Mesendoderm (in vitro differentiated cells): ENCODE measurements at regions not wholly inside any gene's neighbourhood (a gene's known extent, or its start where the extent isn't known, plus 50 kb on each side); places are given as distances from the start of the nearest gene placed in this dataset.

Source experiments
- DNase-seq: peaks from one replicate; pipeline ENCODE4 v3.0.0; 2013
- H2AK5ac ChIP-seq: 2 replicates; pipeline ENCODE4 v1.6.1; 2013; ENCODE audit warnings: low read length, inconsistent platforms
- H2BK120ac ChIP-seq: 2 replicates; pipeline ENCODE4 v1.6.1; 2013; ENCODE audit warnings: low read depth, mild to moderate bottlenecking, low read length, moderate library complexity, mixed read lengths
- H2BK15ac ChIP-seq: replicated peaks from 2 replicates; pipeline ENCODE4 v1.6.1; 2013; ENCODE audit warnings: low read depth, mild to moderate bottlenecking, moderate library complexity
- H2BK5ac ChIP-seq: 2 replicates; pipeline ENCODE4 v1.6.1; 2013; ENCODE audit warnings: low read length, inconsistent platforms
- H3K18ac ChIP-seq: 2 replicates; pipeline ENCODE4 v1.6.1; 2013; ENCODE audit warnings: mild to moderate bottlenecking, low read length, mixed read lengths
- H3K23ac ChIP-seq: one replicate; pipeline ENCODE4 v1.6.1; 2013; ENCODE audit warnings: low read length
- H3K27ac ChIP-seq: 2 replicates; pipeline ENCODE4 v1.5.1; 2013; ENCODE audit warnings: low read depth, mild to moderate bottlenecking, inconsistent platforms, low read length, moderate library complexity
- H3K27me3 ChIP-seq: 2 replicates; pipeline ENCODE4 v1.6.1; 2013; ENCODE audit warnings: low read length, control low read depth, mild to moderate bottlenecking, inconsistent platforms; ENCODE audit not compliant: insufficient read depth, poor library complexity
- H3K36me3 ChIP-seq: 2 replicates; pipeline ENCODE4 v1.6.1; 2013; ENCODE audit warnings: low read length, inconsistent platforms; ENCODE audit not compliant: control insufficient read depth, insufficient read depth
- H3K4ac ChIP-seq: one replicate; pipeline ENCODE4 v1.6.1; 2013; ENCODE audit warnings: low read depth, mild to moderate bottlenecking, low read length, moderate library complexity
- H3K4me1 ChIP-seq: 2 replicates; pipeline ENCODE4 v1.6.1; 2013; ENCODE audit warnings: low read depth, low read length, inconsistent platforms; ENCODE audit not compliant: control insufficient read depth
- H3K4me2 ChIP-seq: 2 replicates; pipeline ENCODE4 v1.6.1; 2013; ENCODE audit warnings: low read length
- H3K4me3 ChIP-seq: 2 replicates; pipeline ENCODE4 v1.5.1; 2013; ENCODE audit warnings: mild to moderate bottlenecking, low read length
- H3K56ac ChIP-seq: one replicate; pipeline ENCODE4 v1.6.1; 2013; ENCODE audit warnings: low read length
- H3K79me1 ChIP-seq: 2 replicates; pipeline ENCODE4 v1.6.1; 2013; ENCODE audit warnings: low read length, inconsistent platforms
- H3K79me2 ChIP-seq: 2 replicates; pipeline ENCODE4 v1.6.1; 2013; ENCODE audit warnings: mild to moderate bottlenecking, low read length; ENCODE audit not compliant: control insufficient read depth, insufficient read depth
- H3K9ac ChIP-seq: 2 replicates; pipeline ENCODE4 v1.6.1; 2013; ENCODE audit warnings: low read length, inconsistent platforms
- H4K5ac ChIP-seq: one replicate; pipeline ENCODE4 v1.6.1; 2013; ENCODE audit warnings: low read length
- H4K8ac ChIP-seq: one replicate; pipeline ENCODE4 v1.6.1; 2013; ENCODE audit warnings: low read depth, mild to moderate bottlenecking, control low read depth, low read length, moderate library complexity
- WGBS: extraction: QIAGEN DNeasy Blood & Tissue Kit; methylation state at CpG from one replicate; pipeline ENCODE4 v1.1.7; 2013; ENCODE audit warnings: low lambda C conversion rate, missing lambda C conversion rate; ENCODE audit not compliant: insufficient coverage; ENCODE audit errors: extremely low coverage; 5-methylcytosine and 5-hydroxymethylcytosine counted together

- no peak overlapping the region for H3K4me2 ChIP-seq
- H3K27ac ChIP-seq: no peak overlapping the region
- H2AK5ac ChIP-seq: no peak overlapping the region
- no peaks in the 10 kb centered on the region for H3K27me3 ChIP-seq
- H2BK15ac ChIP-seq: no peak overlapping the region
- no peak overlapping the region for H2BK5ac ChIP-seq
- H3K79me2 ChIP-seq: no peaks in the 10 kb centered on the region
- no peak overlapping the region for H4K8ac ChIP-seq
- WGBS: no CpG with 5 or more reads among the region's 6 CpGs
- no peak overlapping the region for H2BK120ac ChIP-seq
- no peaks in the 10 kb centered on the region for H3K79me1 ChIP-seq
- DNase-seq: no peak
- H4K5ac ChIP-seq: no peak overlapping the region
- H3K18ac ChIP-seq: no peak overlapping the region
- H3K36me3 ChIP-seq: no peaks in the 10 kb centered on the region
- H3K23ac ChIP-seq: no peak overlapping the region
- no peak overlapping the region for H3K4me3 ChIP-seq
- H3K9ac ChIP-seq: no peak overlapping the region
- H3K4me1 ChIP-seq: no peaks in the 10 kb centered on the region
- no peak overlapping the region for H3K4ac ChIP-seq
- no peak overlapping the region for H3K56ac ChIP-seq
These were observed 107.2 kb upstream of the SYT13 start for GRCh38 chr11:45393334-45393733.

- Histone ChIP-seq H3K79me1 (no peaks in the 10 kb centered on the region), H3K9ac (no peak overlapping the region), H2AK5ac (no peak overlapping the region), H4K8ac (no peak overlapping the region), H3K36me3 (no peaks in the 10 kb centered on the region), H3K4me2 (no peak overlapping the region), H3K4me1 (no peaks in the 10 kb centered on the region), H4K5ac (no peak overlapping the region), H2BK15ac (no peak overlapping the region), H3K27me3 (no peaks in the 10 kb centered on the region), H3K4ac (no peak overlapping the region), H2BK5ac (no peak overlapping the region), H3K79me2 (no peaks in the 10 kb centered on the region), H3K18ac (no peak overlapping the region), H3K23ac (no peak overlapping the region), H3K27ac (no peak overlapping the region), H3K4me3 (no peak overlapping the region), H3K56ac (no peak overlapping the region), H2BK120ac (no peak overlapping the region)
- WGBS: no CpG with 5 or more reads among the region's 12 CpGs
- no peak for DNase-seq
These were observed 106.5 kb upstream of the SYT13 start for GRCh38 chr11:45392591-45393091.

DNA sequence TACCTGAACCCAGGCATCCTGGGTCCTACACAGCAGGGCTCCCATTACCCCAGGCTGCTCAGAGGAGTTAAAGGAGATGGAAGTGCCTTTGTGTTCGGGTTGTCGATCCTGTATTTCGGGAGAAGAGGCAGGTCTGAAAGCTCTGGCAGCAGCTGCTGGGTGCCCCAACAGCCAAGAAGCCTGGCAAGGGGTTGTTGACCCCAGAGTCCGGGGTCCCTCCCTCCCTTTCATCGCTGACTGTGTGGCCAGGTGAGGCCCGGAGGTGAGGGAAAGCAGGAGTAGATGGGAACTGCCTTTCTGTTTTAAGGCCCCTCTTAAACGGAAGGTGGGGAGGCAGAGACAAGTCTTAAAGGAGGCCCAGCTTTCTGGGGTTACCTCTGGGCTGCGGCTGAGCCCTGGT is 106.0 kb upstream of the SYT13 start:
- Histone ChIP-seq H3K27me3 (no peaks in the 10 kb centered on the region), H3K79me2 (no peaks in the 10 kb centered on the region), H3K56ac (no peak overlapping the region), H3K23ac (no peak overlapping the region), H2BK120ac (no peak overlapping the region), H3K27ac (no peak overlapping the region), H4K5ac (no peak overlapping the region), H4K8ac (no peak overlapping the region), H3K79me1 (no peaks in the 10 kb centered on the region), H3K18ac (no peak overlapping the region), H3K4me3 (no peak overlapping the region), H2BK15ac (no peak overlapping the region), H2BK5ac (no peak overlapping the region), H3K4ac (no peak overlapping the region), H3K4me2 (no peak overlapping the region), H3K4me1 (no peaks in the 10 kb centered on the region), H3K36me3 (no peaks in the 10 kb centered on the region), H2AK5ac (no peak overlapping the region), H3K9ac (no peak overlapping the region)
- WGBS: no CpG with 5 or more reads among the region's 8 CpGs
- DNase-seq: no peak

DNA sequence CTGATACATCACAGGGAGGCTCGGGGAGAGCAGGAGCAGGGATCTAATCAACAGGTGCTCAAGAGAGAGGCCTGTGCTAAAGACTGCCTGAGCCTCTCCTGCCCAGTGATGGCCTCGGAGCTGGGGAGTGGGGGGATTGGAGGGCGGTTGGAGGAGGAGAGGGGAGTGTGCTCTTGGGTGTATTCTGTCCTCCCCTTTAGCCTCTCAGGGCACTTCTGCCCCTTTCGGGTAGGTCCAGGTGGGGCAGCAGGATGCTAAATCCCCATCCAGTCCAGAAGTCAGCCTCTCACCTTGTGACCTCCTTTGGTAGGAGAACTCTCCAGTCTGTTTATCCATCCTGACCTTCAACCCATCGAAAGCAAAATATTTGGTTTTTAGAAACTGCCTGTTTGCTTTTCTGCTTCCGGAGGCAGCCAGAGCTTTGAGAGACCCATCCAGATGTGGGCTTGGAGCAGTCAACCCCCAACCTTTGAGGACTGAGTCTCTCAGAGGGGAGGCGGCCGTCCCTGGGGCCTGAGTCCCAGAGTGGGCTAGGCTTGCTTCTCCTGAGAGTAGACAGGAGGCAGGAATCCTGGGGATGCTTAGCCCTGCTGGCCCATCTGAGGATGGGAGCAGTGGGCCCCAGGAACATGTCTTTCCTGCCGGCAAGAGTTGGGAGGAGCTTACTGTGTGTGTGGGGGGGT is 105.2 kb upstream of the SYT13 start:
- H3K79me1 ChIP-seq: no peaks in the 10 kb centered on the region
- no CpG with 5 or more reads among the region's 9 CpGs for WGBS
- no peaks in the 10 kb centered on the region for H3K4me1 ChIP-seq
- H2BK5ac ChIP-seq: no peak overlapping the region
- no peaks in the 10 kb centered on the region for H3K36me3 ChIP-seq
- H3K27me3 ChIP-seq: no peaks in the 10 kb centered on the region
- H3K4me2 ChIP-seq: no peak overlapping the region
- H3K4me3 ChIP-seq: no peak overlapping the region
- H3K56ac ChIP-seq: no peak overlapping the region
- no peak overlapping the region for H2BK120ac ChIP-seq
- H3K23ac ChIP-seq: no peak overlapping the region
- H2AK5ac ChIP-seq: no peak overlapping the region
- H3K18ac ChIP-seq: no peak overlapping the region
- H3K27ac ChIP-seq: no peak overlapping the region
- no peak overlapping the region for H4K5ac ChIP-seq
- H4K8ac ChIP-seq: no peak overlapping the region
- H3K9ac ChIP-seq: no peak overlapping the region
- no peaks in the 10 kb centered on the region for H3K79me2 ChIP-seq
- no peak overlapping the region for H2BK15ac ChIP-seq
- no peak overlapping the region for H3K4ac ChIP-seq
- DNase-seq: no peak

GRCh38 chr11:45390407-45390806 is 104.3 kb upstream of the SYT13 start:
- H3K23ac ChIP-seq: no peak overlapping the region
- H3K27ac ChIP-seq: no peak overlapping the region
- H4K5ac ChIP-seq: no peak overlapping the region
- H3K27me3 ChIP-seq: no peaks in the 10 kb centered on the region
- no peak overlapping the region for H3K56ac ChIP-seq
- no peak overlapping the region for H3K9ac ChIP-seq
- no peak overlapping the region for H3K4me2 ChIP-seq
- no peaks in the 10 kb centered on the region for H3K79me1 ChIP-seq
- H3K18ac ChIP-seq: no peak overlapping the region
- DNase-seq: no peak
- H4K8ac ChIP-seq: no peak overlapping the region
- H2AK5ac ChIP-seq: no peak overlapping the region
- no peak overlapping the region for H3K4ac ChIP-seq
- H3K36me3 ChIP-seq: no peaks in the 10 kb centered on the region
- no peak overlapping the region for H2BK120ac ChIP-seq
- no peak overlapping the region for H2BK5ac ChIP-seq
- H3K4me1 ChIP-seq: no peaks in the 10 kb centered on the region
- H3K79me2 ChIP-seq: no peaks in the 10 kb centered on the region
- WGBS: no CpG with 5 or more reads among the region's 5 CpGs
- H2BK15ac ChIP-seq: no peak overlapping the region
- no peak overlapping the region for H3K4me3 ChIP-seq

- no peaks in the 10 kb centered on the region for H3K27me3 ChIP-seq
- H3K4ac ChIP-seq: no peak overlapping the region
- H2AK5ac ChIP-seq: no peak overlapping the region
- no peaks in the 10 kb centered on the region for H3K36me3 ChIP-seq
- no peak overlapping the region for H3K4me2 ChIP-seq
- no peak overlapping the region for H2BK120ac ChIP-seq
- no peaks in the 10 kb centered on the region for H3K4me1 ChIP-seq
- H3K18ac ChIP-seq: no peak overlapping the region
- no peak overlapping the region for H3K56ac ChIP-seq
- no peak overlapping the region for H3K27ac ChIP-seq
- no CpG with 5 or more reads among the region's 1 CpG for WGBS
- no peak for DNase-seq
- no peak overlapping the region for H2BK15ac ChIP-seq
- no peaks in the 10 kb centered on the region for H3K79me2 ChIP-seq
- H3K4me3 ChIP-seq: no peak overlapping the region
- H3K79me1 ChIP-seq: no peaks in the 10 kb centered on the region
- no peak overlapping the region for H3K9ac ChIP-seq
- no peak overlapping the region for H2BK5ac ChIP-seq
- no peak overlapping the region for H4K5ac ChIP-seq
- H4K8ac ChIP-seq: no peak overlapping the region
- H3K23ac ChIP-seq: no peak overlapping the region
These were observed 102.3 kb upstream of the SYT13 start for GRCh38 chr11:45388472-45388871.
